Spleen (tissue), 11 donors: ENCODE measurements at regions not wholly inside any gene's neighbourhood (a gene's known extent, or its start where the extent isn't known, plus 50 kb on each side); places are given as distances from the start of the nearest gene placed in this dataset.

ENCODE experiments used
- DNase-seq: peaks from one replicate; pipeline ENCODE4 v3.0.0-alpha.2; 2020
- H3K27ac ChIP-seq, 8 donors: fragments of 200-600 bp; sonication (generic) in 7 of 8; 1 replicate in 4 of 8; 2 replicates in 4 of 8; pipeline versions ENCODE4 v1.5.0 to v1.8.0; 2016 to 2021; ENCODE audit warnings: inconsistent platforms in 4 of 8, mild to moderate bottlenecking in 4 of 8, moderate library complexity in 1 of 8
- H3K27me3 ChIP-seq, 7 donors: fragments of 200-600 bp; sonication (generic) in 6 of 7; replicated peaks in 1 of 7; 1 replicate in 4 of 7; 2 replicates in 3 of 7; pipeline versions ENCODE4 v1.5.0 to v1.8.0; 2016 to 2021; ENCODE audit warnings: inconsistent platforms in 3 of 7, mild to moderate bottlenecking in 1 of 7
- H3K36me3 ChIP-seq, 6 donors: fragments of 200-600 bp; sonication (generic) in 5 of 6; 1 replicate in 4 of 6; 2 replicates in 2 of 6; pipeline versions ENCODE4 v1.5.0 to v1.8.0; 2016 to 2021; ENCODE audit warnings: inconsistent platforms in 2 of 6
- H3K4me1 ChIP-seq, 6 donors: fragments of 200-600 bp; sonication (generic) in 5 of 6; 1 replicate in 3 of 6; 2 replicates in 3 of 6; pipeline versions ENCODE4 v1.5.0 to v1.8.0; 2016 to 2021; ENCODE audit warnings: inconsistent platforms in 3 of 6
- H3K4me3 ChIP-seq, 8 donors: fragments of 200-600 bp; sonication (generic) in 7 of 8; 1 replicate in 4 of 8; 2 replicates in 4 of 8; pipeline versions ENCODE4 v1.5.0 to v1.8.0; 2016 to 2021; ENCODE audit warnings: inconsistent platforms in 4 of 8, mild to moderate bottlenecking in 4 of 8, moderate library complexity in 2 of 8
- H3K9me3 ChIP-seq, 8 donors: fragments of 200-600 bp; sonication (generic) in 7 of 8; 1 replicate in 4 of 8; 2 replicates in 4 of 8; pipeline versions ENCODE4 v1.5.0 to v1.8.0; 2016 to 2021; ENCODE audit warnings: inconsistent platforms in 4 of 8
- POLR2A ChIP-seq, 3 donors: fragments of 450-650 bp; IDR thresholded peaks; one replicate each; pipeline ENCODE4 v1.5.1; 2017; ENCODE audit warnings: antibody characterized with exemption in 3 of 3, mild to moderate bottlenecking in 1 of 3
- POLR2AphosphoS5 ChIP-seq, 3 donors: sonication (generic); formaldehyde crosslinking; IDR thresholded peaks; one replicate each; pipeline ENCODE4 v1.5.1; 2017; ENCODE audit warnings: antibody characterized with exemption in 3 of 3
- WGBS, 5 donors: extraction: QIAGEN DNeasy Blood & Tissue Kit in 3 of 5; methylation state at CpG; one replicate each; pipeline versions ENCODE4 v1.1.5 to v1.1.7; 2013 to 2018; 5-methylcytosine and 5-hydroxymethylcytosine counted together
- intact Hi-C: fragments of 100-400 bp; cut with DNase I; formaldehyde crosslinking; loops from one replicate; pipeline ENCODE4 v1.15.0; 2023; ENCODE audit warnings: low total_unique reads
- TF ChIP-seq, protein P1 (sequence below), 11 experiments: fragments of 200-600 bp in 7 of 11; fragments of 450-650 bp in 4 of 11; sonication (generic) in 4 of 11; IDR thresholded peaks in 8 of 11; conservative IDR thresholded peaks in 3 of 11; 1 replicate in 7 of 11; 2 replicates in 4 of 11; pipeline versions ENCODE4 v1.4.0 to v1.8.0; 2016 to 2021; ENCODE audit warnings: antibody characterized with exemption in 11 of 11, inconsistent platforms in 4 of 11, mild to moderate bottlenecking in 1 of 11
- donor health status: healthy with polysubstance abuse.
- donor health status: DM: no; HTN: no; CAD: no; lungs with moderate emphysema.
- donor health status: DM: no; HTN: no; CAD: no.
- donor health status: Bipolar disorder and iron deficiency.
- donor health status: healthy.
- donor health status: DM: no; HTN: no; CAD: no.
- donor health status: DM: yes; HTN: yes; CAD: no.

GRCh38 chr6:85273046-85273445 lies 176.8 kb upstream of the NT5E start:
- intact Hi-C loops = no loop called here
- Histone ChIP-seq H3K27ac (no peak overlapping the region), H3K4me1 (no peaks in the 10 kb centered on the region), H3K36me3 (no peaks in the 10 kb centered on the region), H3K9me3 (peaks cover 0 to 13% (median 3%) of the 10 kb centered on the region in 8 donors), H3K4me3 (no peak overlapping the region), H3K27me3 (no peaks in the 10 kb centered on the region)
- DNase-seq = no peak
- TF ChIP-seq, protein P1, sequence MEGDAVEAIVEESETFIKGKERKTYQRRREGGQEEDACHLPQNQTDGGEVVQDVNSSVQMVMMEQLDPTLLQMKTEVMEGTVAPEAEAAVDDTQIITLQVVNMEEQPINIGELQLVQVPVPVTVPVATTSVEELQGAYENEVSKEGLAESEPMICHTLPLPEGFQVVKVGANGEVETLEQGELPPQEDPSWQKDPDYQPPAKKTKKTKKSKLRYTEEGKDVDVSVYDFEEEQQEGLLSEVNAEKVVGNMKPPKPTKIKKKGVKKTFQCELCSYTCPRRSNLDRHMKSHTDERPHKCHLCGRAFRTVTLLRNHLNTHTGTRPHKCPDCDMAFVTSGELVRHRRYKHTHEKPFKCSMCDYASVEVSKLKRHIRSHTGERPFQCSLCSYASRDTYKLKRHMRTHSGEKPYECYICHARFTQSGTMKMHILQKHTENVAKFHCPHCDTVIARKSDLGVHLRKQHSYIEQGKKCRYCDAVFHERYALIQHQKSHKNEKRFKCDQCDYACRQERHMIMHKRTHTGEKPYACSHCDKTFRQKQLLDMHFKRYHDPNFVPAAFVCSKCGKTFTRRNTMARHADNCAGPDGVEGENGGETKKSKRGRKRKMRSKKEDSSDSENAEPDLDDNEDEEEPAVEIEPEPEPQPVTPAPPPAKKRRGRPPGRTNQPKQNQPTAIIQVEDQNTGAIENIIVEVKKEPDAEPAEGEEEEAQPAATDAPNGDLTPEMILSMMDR (IDR thresholded peaks at IDR 0.05 in 8 of 11, conservative IDR thresholded peaks at IDR 0.05 in 3 of 11) = no peak
- TF ChIP-seq POLR2AphosphoS5 (IDR thresholded peaks at IDR 0.05) (no peak), POLR2A (IDR thresholded peaks at IDR 0.05) (no peak)
- WGBS, 5 donors = 78 to 87% (median 85%) methylated on average over 4 of the region's 4 CpGs

GRCh38 chr6:85272592-85272991 lies 177.3 kb upstream of the NT5E start:
- TF ChIP-seq POLR2A (IDR thresholded peaks at IDR 0.05) = no peak
- 52 to 65% (median 64%) methylated on average over 3 of the region's 3 CpGs for WGBS, 5 donors
- Histone ChIP-seq H3K9me3 (peaks cover 0 to 16% (median 3%) of the 10 kb centered on the region in 8 donors), H3K36me3 (no peaks in the 10 kb centered on the region), H3K27me3 (no peaks in the 10 kb centered on the region), H3K4me3 (no peak overlapping the region), H3K27ac (no peak overlapping the region), H3K4me1 (no peaks in the 10 kb centered on the region)
- no peak for DNase-seq
- intact Hi-C loops = no loop called here

DNA sequence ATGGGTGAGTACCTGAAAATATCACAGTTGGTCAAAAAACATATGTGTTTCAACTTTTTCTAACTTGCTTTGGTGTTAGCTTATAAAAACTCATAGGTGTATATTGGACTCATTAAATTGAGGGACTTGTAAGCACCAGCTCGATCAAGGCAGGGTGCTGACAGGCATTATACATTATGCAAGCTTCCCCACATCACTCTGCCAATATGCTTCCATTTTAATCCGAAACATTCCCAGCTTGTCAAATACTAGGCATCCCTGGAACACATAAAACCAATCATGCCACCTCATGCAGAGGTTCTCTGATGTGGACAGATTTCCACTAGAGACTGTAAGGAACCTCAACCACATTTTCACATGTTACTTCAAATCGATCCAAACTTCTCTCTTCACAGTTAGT lies 187.3 kb upstream of the NT5E start:
- DNase-seq = no peak
- H3K9me3 ChIP-seq = peaks cover 0 to 7% (median 0%) of the 10 kb centered on the region in 8 donors
- WGBS, 5 donors = 68 to 86% (median 73%) methylated on average over 3 of the region's 3 CpGs
- no peaks in the 10 kb centered on the region for H3K27me3 ChIP-seq
- no peak for TF ChIP-seq POLR2AphosphoS5 (IDR thresholded peaks at IDR 0.05)
- TF ChIP-seq POLR2A (IDR thresholded peaks at IDR 0.05) = no peak
- TF ChIP-seq, protein P1 (IDR thresholded peaks at IDR 0.05 in 8 of 11, conservative IDR thresholded peaks at IDR 0.05 in 3 of 11) = no peak
- H3K36me3 ChIP-seq = no peaks in the 10 kb centered on the region
- no peak overlapping the region for H3K27ac ChIP-seq
- intact Hi-C loops = no loop called here
- H3K4me1 ChIP-seq = no peaks in the 10 kb centered on the region
- H3K4me3 ChIP-seq = no peak overlapping the region

DNA sequence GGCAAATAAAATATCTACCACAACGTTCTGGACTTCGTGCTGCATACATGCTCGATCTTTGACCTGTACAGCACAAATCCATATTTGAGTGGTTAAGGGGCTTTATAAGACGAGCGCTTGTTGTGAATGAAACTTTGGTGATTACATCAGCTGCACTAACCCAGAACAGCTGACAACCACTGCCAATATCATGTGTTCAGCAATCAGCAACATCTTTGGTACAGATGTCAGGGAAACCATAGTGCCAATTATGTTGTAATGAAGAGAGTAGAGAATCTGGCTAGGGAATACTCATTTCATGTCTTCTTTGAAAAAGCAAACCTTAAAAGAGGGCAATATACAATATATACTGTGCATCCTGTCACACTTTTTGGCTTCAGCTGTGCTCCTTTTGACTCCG lies 188.6 kb upstream of the NT5E start:
- no peaks in the 10 kb centered on the region for H3K36me3 ChIP-seq
- 84 to 92% (median 89%) methylated on average over 6 of the region's 6 CpGs for WGBS, 5 donors
- H3K4me3 ChIP-seq = no peak overlapping the region
- no peaks in the 10 kb centered on the region for H3K4me1 ChIP-seq
- TF ChIP-seq, protein P1 (IDR thresholded peaks at IDR 0.05 in 8 of 11, conservative IDR thresholded peaks at IDR 0.05 in 3 of 11) = no peak
- no peak for TF ChIP-seq POLR2A (IDR thresholded peaks at IDR 0.05)
- no peak for TF ChIP-seq POLR2AphosphoS5 (IDR thresholded peaks at IDR 0.05)
- H3K27me3 ChIP-seq = no peaks in the 10 kb centered on the region
- peaks cover 0 to 7% (median 0%) of the 10 kb centered on the region in 8 donors for H3K9me3 ChIP-seq
- intact Hi-C loops = no loop called here
- no peak overlapping the region for H3K27ac ChIP-seq
- no peak for DNase-seq

- peaks cover 0 to 23% (median 15%) of the 10 kb centered on the region in 8 donors for H3K9me3 ChIP-seq
- no peaks in the 10 kb centered on the region for H3K27me3 ChIP-seq
- no peaks in the 10 kb centered on the region for H3K36me3 ChIP-seq
- TF ChIP-seq POLR2AphosphoS5 (IDR thresholded peaks at IDR 0.05) = no peak
- TF ChIP-seq, protein P1 (IDR thresholded peaks at IDR 0.05 in 8 of 11, conservative IDR thresholded peaks at IDR 0.05 in 3 of 11) = no peak
- no peaks in the 10 kb centered on the region for H3K4me1 ChIP-seq
- intact Hi-C loops = no loop called here
- H3K4me3 ChIP-seq = no peak overlapping the region
- H3K27ac ChIP-seq = no peak overlapping the region
- DNase-seq = no peak
These were observed 194.2 kb upstream of the NT5E start for GRCh38 chr6:85255661-85256060.
